ENCODE measurements at regions not wholly inside any gene's neighbourhood (a gene's known extent, or its start where the extent isn't known, plus 50 kb on each side); places are given as distances from the start of the nearest gene placed in this dataset.

- no peak for TF ChIP-seq CTCF (conservative IDR thresholded peaks at IDR 0.05; ENCODE audit: low read depth)
- POLR2A ChIA-PET (ENCODE audit: low non-redundant PET) = no interaction called here
- no peak for DNase-seq (ENCODE audit: low spot score)
- no peak overlapping the region for H3K27ac ChIP-seq
- CTCF ChIA-PET = interaction anchor here (0.6 kb wide), 1 partner anchor 1971 kb away, joined by 3 read pairs; no protein-coding TSS in a partner anchor
Observed at GRCh38 chr13:73583331-73583730, 524.5 kb downstream of the KLF5 start.

GRCh38 chr13:73580513-73581267 is 521.9 kb downstream of the KLF5 start:
- CTCF ChIA-PET = no interaction called here

GRCh38 chr13:73579574-73580274 is 520.9 kb downstream of the KLF5 start:
- no peak for DNase-seq (ENCODE audit: low spot score)
- no peak overlapping the region for H3K27ac ChIP-seq
- TF ChIP-seq CTCF (conservative IDR thresholded peaks at IDR 0.05; ENCODE audit: low read depth) = no peak
- CTCF ChIA-PET = no interaction called here
- POLR2A ChIA-PET (ENCODE audit: low non-redundant PET) = no interaction called here

More at GRCh38 chr13:73580513-73581267, 521.9 kb downstream of the KLF5 start:
- POLR2A ChIA-PET (ENCODE audit: low non-redundant PET) = no interaction called here
- no peak for TF ChIP-seq CTCF (conservative IDR thresholded peaks at IDR 0.05; ENCODE audit: low read depth)
- DNase-seq (ENCODE audit: low spot score) = no peak
- H3K27ac ChIP-seq = no peak overlapping the region

- TF ChIP-seq CTCF (conservative IDR thresholded peaks at IDR 0.05; ENCODE audit: low read depth) = no peak
- H3K27ac ChIP-seq = no peak overlapping the region
- ChIA-PET POLR2A (ENCODE audit: low non-redundant PET) (no interaction called here), CTCF (interaction anchor here (0.6 kb wide), 1 partner anchor 267 kb away, joined by 3 read pairs; no protein-coding TSS in a partner anchor)
- DNase-seq (ENCODE audit: low spot score) = no peak
Observed at GRCh38 chr13:73578251-73578875, 519.6 kb downstream of the KLF5 start.

- POLR2A ChIA-PET (ENCODE audit: low non-redundant PET) = no interaction called here
- no peak for DNase-seq (ENCODE audit: low spot score)
- no peak for TF ChIP-seq CTCF (conservative IDR thresholded peaks at IDR 0.05; ENCODE audit: low read depth)
- CTCF ChIA-PET = no interaction called here
- no peak overlapping the region for H3K27ac ChIP-seq
Observed at GRCh38 chr13:73576291-73576690, 517.5 kb downstream of the KLF5 start.

GRCh38 chr13:73572824-73573223 is 514.0 kb downstream of the KLF5 start:
- CTCF ChIA-PET = no interaction called here
- no peak for TF ChIP-seq CTCF (conservative IDR thresholded peaks at IDR 0.05; ENCODE audit: low read depth)
- POLR2A ChIA-PET (ENCODE audit: low non-redundant PET) = no interaction called here
- no peak for DNase-seq (ENCODE audit: low spot score)
- no peak overlapping the region for H3K27ac ChIP-seq

Data from RWPE1 (cell line).